ENCODE measurements at regions not wholly inside any gene's neighbourhood (a gene's known extent, or its start where the extent isn't known, plus 50 kb on each side); places are given as distances from the start of the nearest gene placed in this dataset.
A peak's percentile ranks its signal among the peaks of the same experiment; 100 is the strongest.
"Not testable (repeated sequence)": the region's sequence is repeated elsewhere in the genome, so short reads cannot be mapped to it uniquely, and the experiment has no call there.

GRCh38 chr10:26621243-26621888 lies 76.1 kb upstream of the PDSS1 start:
- no peak for DNase-seq

- peak; percentile 39 for DNase-seq
These were observed 75.4 kb upstream of the PDSS1 start for GRCh38 chr10:26621889-26622711.

- DNase-seq = no peak
These were observed 74.6 kb upstream of the PDSS1 start for GRCh38 chr10:26622891-26623290.

DNA sequence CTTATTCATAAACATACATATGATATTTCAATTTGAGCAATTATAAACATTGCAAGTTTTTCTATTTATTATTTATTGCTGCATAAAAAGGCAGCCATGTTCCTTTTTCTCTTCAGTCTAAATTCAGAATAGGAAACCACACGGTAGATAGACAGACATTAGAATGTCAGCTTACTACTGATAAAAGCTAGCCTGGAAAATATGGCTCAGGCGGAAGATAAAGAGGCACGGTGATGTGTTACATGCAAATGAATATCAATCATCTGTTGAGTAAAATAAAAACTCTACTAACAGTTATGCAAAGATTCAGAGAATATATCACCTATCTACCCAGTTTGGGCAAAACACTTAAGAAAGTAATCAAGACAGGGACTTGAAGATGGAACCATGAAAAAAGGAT lies 73.5 kb upstream of the PDSS1 start:
- DNase-seq = no peak

DNA sequence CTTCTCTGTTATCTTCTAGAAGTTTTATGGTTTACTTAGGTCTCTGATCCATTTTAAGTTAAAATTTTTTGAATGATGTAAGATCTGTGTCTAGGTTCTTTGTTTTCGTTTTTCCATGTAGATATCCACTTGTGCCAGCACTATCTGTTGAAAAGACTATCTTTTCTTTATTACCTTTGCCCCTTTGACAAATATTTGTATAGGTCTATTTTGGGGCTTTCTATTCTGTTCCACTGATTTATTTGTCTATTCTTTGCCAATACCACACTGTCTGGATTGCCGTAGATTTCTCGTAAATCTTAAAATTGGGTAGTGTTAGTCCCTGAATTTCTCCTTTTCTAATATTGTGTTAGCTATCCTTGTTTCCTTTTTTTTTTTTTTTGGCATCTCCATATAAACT lies 71.4 kb upstream of the PDSS1 start:
- DNase-seq = no peak

DNA sequence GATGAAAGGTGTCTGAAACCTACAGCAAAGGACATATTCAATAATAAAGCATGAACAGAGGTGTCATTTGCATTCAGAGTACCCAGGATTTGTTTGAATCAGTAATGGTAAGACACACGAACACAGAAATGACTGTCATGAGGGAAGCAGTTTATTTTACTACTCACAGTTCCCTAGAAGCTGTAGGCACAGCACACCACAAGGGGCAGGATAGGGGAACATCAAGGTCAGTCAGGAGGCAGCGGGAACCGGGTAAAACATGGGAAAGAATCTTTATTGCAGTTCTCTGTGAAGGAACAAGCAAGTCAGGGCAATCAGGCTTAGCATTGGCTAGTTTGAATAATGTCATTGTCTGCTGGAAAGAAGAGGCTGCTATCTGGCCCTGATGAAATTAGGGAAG lies 70.2 kb upstream of the PDSS1 start:
- no peak for DNase-seq

- no peak for DNase-seq
These were observed 69.1 kb upstream of the PDSS1 start for GRCh38 chr10:26628395-26628794.

DNA sequence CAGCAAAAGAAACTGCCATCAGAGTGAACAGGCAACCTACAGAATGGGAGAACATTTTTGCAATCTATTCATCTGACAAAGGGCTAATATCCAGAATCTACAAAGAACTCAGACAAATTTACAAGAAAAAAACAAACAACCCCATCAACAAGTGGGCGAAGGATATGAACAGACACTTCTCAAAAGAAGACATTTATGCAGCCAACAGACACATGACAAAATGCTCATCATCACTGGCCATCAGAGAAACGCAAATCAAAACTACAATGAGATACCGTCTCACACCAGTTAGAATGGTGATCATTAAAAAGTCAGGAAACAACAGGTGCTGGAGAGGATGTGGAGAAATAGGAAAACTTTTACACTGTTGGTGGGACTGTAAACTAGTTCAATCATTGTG lies 65.3 kb upstream of the PDSS1 start:
- DNase-seq = not testable (repeated sequence)

- DNase-seq = not testable (repeated sequence)
These were observed 63.4 kb upstream of the PDSS1 start for GRCh38 chr10:26634111-26634510.

- no peak for DNase-seq
These were observed 59.8 kb upstream of the PDSS1 start for GRCh38 chr10:26637521-26638275.

DNA sequence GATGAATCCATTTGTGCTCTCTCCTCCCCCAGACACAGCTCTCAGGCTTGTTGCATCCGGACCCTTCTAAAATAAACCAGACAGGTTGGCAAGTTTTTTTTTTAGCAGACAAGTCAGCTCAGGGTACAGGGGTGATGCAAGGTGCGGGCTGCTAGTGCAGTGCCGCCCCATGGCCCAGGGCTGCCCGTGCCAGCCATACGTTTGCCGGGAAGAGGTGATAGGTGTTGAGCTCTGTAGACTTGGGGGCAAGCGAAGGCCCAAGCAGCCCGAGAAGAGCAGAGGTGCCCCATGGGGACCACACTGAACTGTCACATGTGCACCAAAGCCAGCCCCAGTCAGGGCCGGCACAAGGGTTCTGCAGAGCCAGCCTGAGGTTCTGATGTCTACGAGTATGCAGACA lies 57.1 kb upstream of the PDSS1 start:
- no peak for DNase-seq

DNA sequence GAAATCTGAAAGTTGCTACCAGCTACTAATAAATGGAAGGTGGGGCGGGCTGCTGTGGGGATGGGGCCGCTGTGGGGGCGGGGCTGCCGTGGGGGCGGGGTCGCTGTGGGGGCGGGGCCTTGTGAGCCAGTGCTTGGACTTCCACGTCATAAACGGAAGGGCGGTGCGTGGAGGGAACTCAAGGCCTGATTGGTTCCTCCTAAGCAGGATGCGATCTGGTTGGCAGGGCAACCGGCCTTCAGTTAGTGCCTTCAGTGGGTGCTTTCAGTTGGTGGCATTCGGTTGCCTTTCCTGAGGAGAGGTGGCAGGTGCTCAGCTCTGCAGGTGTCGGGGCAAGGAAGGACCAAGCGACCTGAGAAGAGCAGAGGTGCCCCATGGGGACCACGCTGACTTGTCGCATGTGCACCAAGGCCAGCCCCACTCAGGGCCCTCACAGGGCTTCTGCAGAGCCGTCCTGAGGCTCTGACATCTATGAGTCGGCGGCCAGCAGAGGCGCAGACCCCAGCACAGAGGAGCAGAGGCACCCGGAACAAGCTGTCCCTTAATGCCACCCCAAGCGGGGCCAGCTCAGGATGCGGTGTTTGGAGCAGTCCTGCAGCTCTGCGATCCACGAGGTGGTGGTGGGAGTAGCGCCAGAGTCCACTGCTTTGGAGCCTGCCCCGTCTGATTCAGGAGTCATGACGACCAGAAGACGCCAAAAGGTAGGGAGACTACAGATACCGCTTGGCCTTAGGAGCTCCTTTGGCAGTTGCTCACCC lies 54.4 kb upstream of the PDSS1 start:
- DNase-seq = no peak

DNA sequence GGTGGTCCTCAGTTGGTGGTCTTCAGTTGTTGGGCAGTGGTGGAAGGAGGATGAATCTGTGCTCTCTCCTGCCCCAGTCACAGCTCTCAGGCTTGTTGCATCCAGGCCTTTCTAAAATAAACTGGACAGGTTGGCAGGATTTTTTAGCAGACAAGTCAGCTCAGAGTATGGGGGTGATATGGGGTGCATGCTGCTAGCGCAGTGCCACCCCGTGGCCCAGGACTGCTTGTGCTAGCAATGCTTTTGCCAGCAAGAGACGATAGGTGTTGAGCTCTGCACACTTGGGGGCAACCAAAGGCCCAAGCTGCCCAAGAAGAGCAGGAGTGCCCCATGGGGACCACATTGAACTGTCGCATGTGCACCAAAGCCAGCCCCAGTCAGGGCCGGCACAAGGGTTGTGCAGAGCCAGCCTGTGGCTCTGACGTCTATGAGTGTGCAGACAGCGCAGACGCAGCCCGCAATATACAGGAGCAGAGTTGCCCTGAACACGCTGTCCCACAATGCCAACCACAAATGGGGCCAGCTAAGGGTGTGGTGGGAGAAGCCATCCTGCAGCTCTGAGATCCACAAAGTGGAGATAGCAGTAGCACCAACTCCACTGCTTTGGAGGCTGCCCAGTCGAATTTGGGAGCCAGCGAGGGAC lies 49.8 kb upstream of the PDSS1 start:
- no peak for DNase-seq
